GM13976 (cell line): ENCODE measurements at regions not wholly inside any gene's neighbourhood (a gene's known extent, or its start where the extent isn't known, plus 50 kb on each side); places are given as distances from the start of the nearest gene placed in this dataset.

ENCODE experiments used
- DNase-seq: peaks from one replicate; pipeline ENCODE4 v3.0.0; 2012; ENCODE audit warnings: low spot score
- in situ Hi-C: fragments of 300-500 bp; cut with MboI; formaldehyde crosslinking; loops from one replicate; pipeline ENCODE4 v1.12.0; 2022; ENCODE audit warnings: low sequenced_read_pairs, mixed read lengths, inconsistent platforms; ENCODE audit not compliant: unreplicated experiment
- TF ChIP-seq, protein P1 (sequence below): IDR thresholded peaks from 2 replicates; pipeline ENCODE4 v1.5.1; 2012; ENCODE audit warnings: borderline replicate concordance, mild to moderate bottlenecking; ENCODE audit not compliant: insufficient read depth; ENCODE audit errors: extremely low read depth, missing control alignments, control extremely low read depth

- no peak for DNase-seq
- in situ Hi-C loops: no loop called here
- TF ChIP-seq, protein P1, sequence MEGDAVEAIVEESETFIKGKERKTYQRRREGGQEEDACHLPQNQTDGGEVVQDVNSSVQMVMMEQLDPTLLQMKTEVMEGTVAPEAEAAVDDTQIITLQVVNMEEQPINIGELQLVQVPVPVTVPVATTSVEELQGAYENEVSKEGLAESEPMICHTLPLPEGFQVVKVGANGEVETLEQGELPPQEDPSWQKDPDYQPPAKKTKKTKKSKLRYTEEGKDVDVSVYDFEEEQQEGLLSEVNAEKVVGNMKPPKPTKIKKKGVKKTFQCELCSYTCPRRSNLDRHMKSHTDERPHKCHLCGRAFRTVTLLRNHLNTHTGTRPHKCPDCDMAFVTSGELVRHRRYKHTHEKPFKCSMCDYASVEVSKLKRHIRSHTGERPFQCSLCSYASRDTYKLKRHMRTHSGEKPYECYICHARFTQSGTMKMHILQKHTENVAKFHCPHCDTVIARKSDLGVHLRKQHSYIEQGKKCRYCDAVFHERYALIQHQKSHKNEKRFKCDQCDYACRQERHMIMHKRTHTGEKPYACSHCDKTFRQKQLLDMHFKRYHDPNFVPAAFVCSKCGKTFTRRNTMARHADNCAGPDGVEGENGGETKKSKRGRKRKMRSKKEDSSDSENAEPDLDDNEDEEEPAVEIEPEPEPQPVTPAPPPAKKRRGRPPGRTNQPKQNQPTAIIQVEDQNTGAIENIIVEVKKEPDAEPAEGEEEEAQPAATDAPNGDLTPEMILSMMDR: no peak
Measured at GRCh38 chr6:164546263-164546662, 763.1 kb downstream of the C6orf118 start.

DNA sequence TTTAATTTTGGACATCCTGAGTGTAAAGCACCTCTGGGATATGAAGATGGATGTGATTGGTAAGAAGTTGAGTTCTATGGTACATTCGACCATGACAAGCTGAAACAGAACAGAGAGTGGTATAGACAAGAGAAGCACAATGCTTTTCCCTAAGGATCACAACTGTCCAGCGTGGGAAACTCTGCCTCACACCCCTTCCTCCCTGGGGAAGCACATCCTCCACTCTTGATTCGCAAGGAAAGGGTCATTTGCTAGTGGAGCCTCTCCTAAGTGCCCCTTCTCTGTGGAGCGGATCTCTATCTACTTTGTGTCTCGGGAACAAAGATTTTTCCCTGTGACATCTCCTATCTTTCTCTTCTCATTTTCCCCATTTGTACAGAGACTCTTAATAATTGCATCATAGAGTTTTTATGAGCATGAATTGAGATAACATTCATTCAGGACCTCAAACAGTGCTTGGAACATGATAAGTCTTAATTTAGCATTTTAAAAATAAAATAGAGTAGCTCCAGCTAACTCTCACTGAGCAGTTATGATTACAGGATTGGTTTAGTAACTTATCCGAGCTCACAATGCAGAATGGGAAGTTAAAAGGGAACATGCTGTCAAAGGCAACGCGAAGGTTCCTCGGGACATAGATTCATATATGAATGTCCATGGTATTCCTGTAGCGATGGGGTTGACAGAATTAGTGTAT is 775.2 kb downstream of the C6orf118 start:
- TF ChIP-seq, protein P1: no peak
- DNase-seq: no peak
- in situ Hi-C loops: no loop called here

GRCh38 chr6:164533045-164533362 is 776.4 kb downstream of the C6orf118 start:
- TF ChIP-seq, protein P1: no peak
- DNase-seq: no peak
- in situ Hi-C loops: no loop called here

GRCh38 chr6:164532198-164533044 is 777.0 kb downstream of the C6orf118 start:
- in situ Hi-C loops: no loop called here
- TF ChIP-seq, protein P1: no peak
- no peak for DNase-seq

GRCh38 chr6:164531736-164532135 is 777.7 kb downstream of the C6orf118 start:
- TF ChIP-seq, protein P1: no peak
- no peak for DNase-seq
- in situ Hi-C loops: no loop called here

GRCh38 chr6:164528539-164528938 is 780.9 kb downstream of the C6orf118 start:
- in situ Hi-C loops: no loop called here
- no peak for DNase-seq
- TF ChIP-seq, protein P1: no peak
